Mucosa of rectum (tissue), 2 donors: ENCODE measurements at regions not wholly inside any gene's neighbourhood (a gene's known extent, or its start where the extent isn't known, plus 50 kb on each side); places are given as distances from the start of the nearest gene placed in this dataset.
"Not testable (repeated sequence)": the region's sequence is repeated elsewhere in the genome, so short reads cannot be mapped to it uniquely, and the experiment has no call there.

Experiments
- H3K27ac ChIP-seq, 2 donors: one replicate each; pipeline ENCODE4 v1.7.0; 2013; ENCODE audit warnings: inconsistent platforms in 2 of 2, low read depth in 2 of 2, low read length in 2 of 2
- H3K27me3 ChIP-seq, 2 donors: one replicate each; pipeline ENCODE4 v1.7.0; 2013; ENCODE audit warnings: low read length in 2 of 2; ENCODE audit not compliant: control insufficient read depth in 2 of 2, insufficient read depth in 2 of 2
- H3K36me3 ChIP-seq, 2 donors: one replicate each; pipeline ENCODE4 v1.7.0; 2013; ENCODE audit warnings: low read length in 2 of 2; ENCODE audit not compliant: control insufficient read depth in 2 of 2, insufficient read depth in 2 of 2
- H3K4me1 ChIP-seq, 2 donors: one replicate each; pipeline ENCODE4 v1.7.0; 2013; ENCODE audit warnings: low read length in 2 of 2, mild to moderate bottlenecking in 1 of 2; ENCODE audit not compliant: control insufficient read depth in 2 of 2, insufficient read depth in 2 of 2
- H3K4me3 ChIP-seq, 2 donors: one replicate each; pipeline ENCODE4 v1.7.0; 2013; ENCODE audit warnings: low read length in 2 of 2
- H3K9ac ChIP-seq, 2 donors: one replicate each; pipeline ENCODE4 v1.7.0; 2013; ENCODE audit warnings: low read length in 2 of 2, low read depth in 1 of 2, mild to moderate bottlenecking in 1 of 2
- H3K9me3 ChIP-seq, 2 donors: one replicate each; pipeline ENCODE4 v1.7.0; 2013; ENCODE audit warnings: low read length in 2 of 2; ENCODE audit not compliant: control insufficient read depth in 2 of 2
- donor health status: healthy.
- donor health status: Normal muscosa, but diverticular disease.

DNA sequence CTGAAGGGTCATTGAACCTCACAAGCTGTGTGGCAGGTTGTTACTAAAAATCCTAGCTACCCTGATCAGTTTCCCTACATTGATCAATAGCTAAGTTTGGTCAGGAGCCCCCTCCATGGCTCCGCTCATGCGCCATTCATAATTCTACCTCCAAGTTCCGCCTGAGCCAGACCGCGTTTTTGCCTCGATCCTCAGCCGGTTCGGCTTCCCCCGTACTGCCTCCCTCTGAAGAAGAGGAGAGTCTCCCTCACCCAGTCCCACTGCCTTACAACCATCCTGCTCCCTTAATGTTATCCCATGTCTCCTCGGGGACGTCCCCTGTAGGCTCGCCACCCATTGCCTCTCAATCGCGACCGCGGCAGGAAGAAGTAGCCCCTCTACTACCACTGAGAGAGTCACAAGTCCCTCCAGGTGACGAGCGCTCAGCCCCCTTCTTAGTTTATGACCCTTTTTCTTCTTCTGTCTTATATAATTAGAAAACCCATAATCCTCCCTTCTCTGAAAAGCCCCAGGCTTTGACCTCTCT is 158.2 kb downstream of the DEFB131A start:
- Histone ChIP-seq H3K36me3 (peaks cover 0 to 2% of the 10 kb centered on the region in 2 donors), H3K27ac (no peak overlapping the region)

DNA sequence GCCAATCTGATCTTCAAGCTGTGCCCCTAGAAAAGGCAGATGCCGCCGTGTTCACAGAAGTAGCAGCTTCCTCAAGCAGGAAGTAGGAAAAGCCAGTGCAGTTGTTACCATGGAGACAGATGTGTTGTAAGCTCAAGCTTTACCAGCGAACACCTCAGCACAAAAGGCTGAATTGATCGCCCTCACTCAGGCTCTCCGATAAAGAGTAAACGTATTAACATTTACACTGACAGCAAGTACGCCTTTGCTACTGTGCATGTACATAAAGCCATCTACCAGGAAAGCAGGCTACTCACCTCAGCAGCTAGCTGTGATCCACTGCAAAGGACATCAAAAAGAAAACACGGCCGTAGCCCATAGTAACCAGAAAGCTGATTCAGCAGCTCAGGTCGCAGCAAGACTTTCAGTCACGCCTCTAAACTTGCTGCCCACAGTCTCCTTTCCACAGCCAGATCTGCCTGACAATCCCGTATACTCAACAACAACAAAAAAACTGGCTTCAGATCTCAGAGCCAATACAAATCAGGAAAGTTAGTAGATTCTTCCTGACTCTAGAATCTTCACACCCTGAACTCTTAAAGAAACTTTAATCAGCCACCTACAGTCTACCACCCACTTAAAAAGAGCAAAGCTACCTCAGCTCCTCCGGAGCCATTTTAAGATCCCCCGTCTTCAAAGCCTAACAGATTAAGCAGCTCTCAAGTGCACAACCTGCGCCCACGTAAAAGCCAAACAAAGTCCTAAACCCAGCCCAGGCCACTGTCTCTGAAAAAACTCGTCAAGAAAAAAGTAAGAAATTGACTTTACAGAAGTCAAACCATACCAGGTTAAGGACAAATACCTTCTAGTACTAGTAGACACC is 160.0 kb downstream of the DEFB131A start:
- H3K36me3 ChIP-seq, H3K27me3 ChIP-seq, H3K9me3 ChIP-seq: not testable (repeated sequence)
- peak overlapping the region; percentile 72 to 74 for H3K27ac ChIP-seq
- H3K9ac ChIP-seq, result peak overlapping the region; percentile 41 to 43
- peak overlapping the region; percentile 48 to 73 for H3K4me3 ChIP-seq
- H3K4me1 ChIP-seq, result peaks cover 0 to 19% of the 10 kb centered on the region in 2 donors

More for the DNA sequence above, 158.2 kb downstream of the DEFB131A start:
- Histone ChIP-seq H3K4me3 (peak overlapping the region in 1 of 2 donors; percentile 23), H3K27me3 (no peaks in the 10 kb centered on the region), H3K4me1 (peaks cover 0 to 19% of the 10 kb centered on the region in 2 donors), H3K9ac (peak overlapping the region in 1 of 2 donors; percentile 26), H3K9me3 (no peaks in the 10 kb centered on the region)

DNA sequence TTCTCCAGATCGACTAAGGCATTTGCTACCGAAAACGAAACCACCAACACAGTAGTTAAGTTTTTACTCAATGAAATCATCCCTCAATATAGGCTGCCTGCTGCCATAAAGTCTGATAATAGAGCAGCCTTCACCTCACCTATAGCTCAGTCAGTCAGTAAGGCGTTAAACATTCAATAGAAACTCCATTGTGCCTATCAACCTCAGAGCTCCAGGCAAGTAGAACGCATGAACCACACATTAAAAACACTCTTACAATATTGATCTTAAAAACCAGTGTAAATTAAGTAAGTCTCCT is 160.6 kb downstream of the DEFB131A start:
- H3K36me3 ChIP-seq, H3K9me3 ChIP-seq, H3K27me3 ChIP-seq: not testable (repeated sequence)
- H3K4me1 ChIP-seq, result peaks cover 0 to 19% of the 10 kb centered on the region in 2 donors
- peak overlapping the region in 1 of 2 donors; percentile 43 for H3K9ac ChIP-seq
- peak overlapping the region; percentile 72 to 74 for H3K27ac ChIP-seq
- peak overlapping the region in 1 of 2 donors; percentile 73 for H3K4me3 ChIP-seq

DNA sequence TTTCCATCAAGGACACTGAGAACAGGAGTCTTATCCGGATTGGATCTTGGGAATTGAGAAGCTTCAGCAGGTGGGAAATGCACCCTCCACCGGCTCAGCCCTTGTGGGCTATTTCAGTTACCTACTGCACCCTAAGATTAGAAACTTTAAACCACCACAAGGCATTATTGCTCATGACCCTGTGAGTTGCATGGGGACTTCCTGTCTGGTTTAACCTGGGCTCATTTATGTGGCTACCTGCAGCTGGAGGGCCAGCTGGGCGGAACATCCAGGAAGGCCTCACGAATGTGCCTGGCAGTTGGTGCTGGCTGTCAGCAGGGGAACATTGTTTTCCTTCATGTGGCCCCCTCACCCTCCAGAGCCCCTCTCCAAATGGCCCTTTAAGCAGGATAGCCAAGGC is 164.1 kb downstream of the DEFB131A start:
- Histone ChIP-seq H3K27ac (no peak overlapping the region), H3K36me3 (no peaks in the 10 kb centered on the region), H3K4me1 (peaks cover 0 to 7% of the 10 kb centered on the region in 2 donors), H3K9me3 (no peaks in the 10 kb centered on the region), H3K4me3 (no peak overlapping the region), H3K27me3 (no peaks in the 10 kb centered on the region), H3K9ac (no peak overlapping the region)

DNA sequence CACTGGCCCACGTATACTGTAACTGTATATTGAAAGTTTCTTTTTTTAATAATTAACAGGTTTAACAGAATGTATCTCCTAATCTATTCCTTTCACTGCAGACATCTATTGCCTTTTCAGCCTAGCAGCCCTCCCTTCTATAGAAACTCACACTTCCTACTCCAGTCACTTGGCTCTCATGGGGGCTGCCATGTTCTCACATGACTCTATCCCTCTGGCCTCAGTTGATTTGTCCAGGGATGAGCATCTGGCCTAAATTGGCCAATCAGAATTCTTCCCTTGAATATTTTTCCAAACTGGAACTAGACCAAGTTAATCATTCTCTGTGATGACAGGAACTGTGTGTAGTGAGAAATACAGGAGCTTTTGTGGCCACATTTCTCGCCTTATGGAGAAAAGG is 166.1 kb downstream of the DEFB131A start:
- not testable (repeated sequence) for H3K4me1 ChIP-seq, H3K36me3 ChIP-seq, H3K27me3 ChIP-seq, H3K9me3 ChIP-seq, H3K9ac ChIP-seq, H3K27ac ChIP-seq, H3K4me3 ChIP-seq

DNA sequence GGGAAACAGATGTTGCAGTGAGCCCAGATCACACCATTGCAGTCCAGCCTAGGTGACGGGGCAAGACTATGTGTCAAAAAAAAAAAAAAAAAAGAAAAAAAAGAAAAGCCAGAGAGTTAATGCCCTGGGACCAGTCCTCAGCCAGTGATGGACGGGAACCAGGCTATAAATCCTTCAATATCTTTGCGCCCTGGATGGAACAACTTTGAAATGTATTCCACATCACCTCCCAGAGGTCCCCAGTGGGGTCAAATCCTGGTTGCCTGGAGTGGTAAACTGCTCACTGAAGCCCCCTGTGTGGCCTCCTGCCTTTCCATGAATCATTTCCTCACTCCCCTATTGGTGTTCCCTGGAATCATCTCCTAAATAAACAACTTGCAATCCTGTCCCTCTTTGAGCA is 166.9 kb downstream of the DEFB131A start:
- Histone ChIP-seq H3K36me3 (no peaks in the 10 kb centered on the region), H3K4me3 (no peak overlapping the region), H3K9ac (no peak overlapping the region), H3K27ac (no peak overlapping the region), H3K4me1 (no peaks in the 10 kb centered on the region), H3K9me3 (no peaks in the 10 kb centered on the region), H3K27me3 (no peaks in the 10 kb centered on the region)

DNA sequence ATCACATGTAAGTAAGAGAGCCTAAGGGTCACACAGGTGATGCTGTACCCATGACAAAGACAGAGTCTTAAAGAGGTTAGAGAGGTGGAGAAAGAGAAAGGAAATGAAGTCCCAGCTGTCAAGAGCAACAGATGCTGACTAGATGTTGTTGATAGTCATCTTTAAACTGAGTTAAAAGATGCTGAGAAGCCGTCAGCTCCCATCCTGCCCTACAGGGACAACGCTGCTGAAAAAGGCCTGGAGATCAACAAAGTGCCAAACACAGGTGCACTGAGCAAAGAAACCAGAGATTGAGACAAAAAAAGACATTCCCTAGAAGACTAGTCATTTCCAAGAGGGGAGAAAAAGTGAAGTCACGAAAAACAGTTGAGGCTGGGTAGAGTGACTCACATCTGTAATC is 145.0 kb upstream of the DRD5 start:
- not testable (repeated sequence) for H3K9me3 ChIP-seq, H3K27ac ChIP-seq, H3K9ac ChIP-seq, H3K4me1 ChIP-seq, H3K27me3 ChIP-seq, H3K36me3 ChIP-seq, H3K4me3 ChIP-seq

DNA sequence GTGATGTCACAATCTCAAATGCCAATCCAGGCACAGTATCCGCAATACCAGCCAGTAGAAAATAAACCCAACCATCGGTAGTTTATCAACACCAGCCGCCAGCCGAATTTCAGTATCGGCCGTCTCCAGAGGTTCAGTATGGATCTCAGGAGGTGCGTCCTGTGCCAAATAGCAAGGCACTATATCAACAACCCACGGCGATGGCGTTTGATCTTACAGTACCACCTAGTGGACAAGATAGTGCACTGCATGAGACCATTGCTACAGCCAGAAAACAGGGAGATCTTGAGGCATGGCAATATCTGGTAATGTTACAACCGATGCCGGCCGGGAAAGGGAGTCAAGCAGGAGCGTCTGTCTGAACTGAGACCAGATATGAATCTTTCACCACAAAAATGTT is 121.8 kb upstream of the DRD5 start:
- H3K4me3 ChIP-seq, H3K9me3 ChIP-seq, H3K36me3 ChIP-seq, H3K4me1 ChIP-seq, H3K27ac ChIP-seq, H3K27me3 ChIP-seq, H3K9ac ChIP-seq: not testable (repeated sequence)

DNA sequence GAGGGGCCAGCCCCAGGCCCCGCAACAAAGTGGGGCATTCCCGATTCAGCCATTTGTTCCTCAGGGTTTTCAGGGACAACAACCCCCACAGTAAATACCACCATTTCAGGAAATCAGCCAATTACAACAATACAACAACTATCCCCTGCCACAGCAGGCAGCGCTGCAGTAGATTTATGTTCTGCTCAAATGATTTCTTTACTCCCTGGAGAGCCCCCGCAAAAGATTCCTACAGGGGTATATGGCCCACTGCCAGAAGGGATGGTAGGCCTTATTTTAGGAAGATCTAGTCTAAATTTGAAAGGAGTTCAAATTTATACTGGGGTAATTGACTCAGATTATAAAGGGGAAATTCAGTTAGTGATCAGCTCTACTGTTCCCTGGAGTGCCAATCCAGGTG is 120.5 kb upstream of the DRD5 start:
- H3K4me3 ChIP-seq, H3K27me3 ChIP-seq, H3K9ac ChIP-seq, H3K36me3 ChIP-seq, H3K9me3 ChIP-seq, H3K27ac ChIP-seq, H3K4me1 ChIP-seq: not testable (repeated sequence)

DNA sequence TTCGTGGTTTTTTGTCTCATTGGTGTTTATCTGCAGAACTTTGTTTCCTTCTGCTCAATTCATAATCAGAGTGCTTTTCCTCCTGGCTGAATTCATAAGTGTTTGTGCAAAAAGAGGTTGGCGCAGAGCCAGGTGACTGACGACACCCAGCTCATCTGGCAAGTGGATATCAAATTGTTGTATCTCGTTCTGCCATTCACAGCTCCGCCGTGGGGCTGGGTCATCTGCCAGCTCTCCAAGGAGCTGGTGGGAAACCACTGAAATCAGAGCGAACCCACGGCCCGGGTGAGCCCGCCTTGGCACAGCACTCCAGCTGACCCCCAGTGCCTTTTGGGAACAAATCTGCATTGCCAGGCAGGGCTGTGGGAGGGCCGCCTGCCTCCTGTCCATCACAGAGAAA is 110.7 kb upstream of the DRD5 start:
- not testable (repeated sequence) for H3K36me3 ChIP-seq, H3K9ac ChIP-seq, H3K4me3 ChIP-seq, H3K4me1 ChIP-seq, H3K27ac ChIP-seq, H3K9me3 ChIP-seq, H3K27me3 ChIP-seq
